D721Med (cell line): ENCODE measurements at regions not wholly inside any gene's neighbourhood (a gene's known extent, or its start where the extent isn't known, plus 50 kb on each side); places are given as distances from the start of the nearest gene placed in this dataset.

ENCODE experiments used
- DNase-seq: peaks from one replicate; pipeline ENCODE4 v3.0.0; 2011; ENCODE audit warnings: low spot score; ENCODE audit not compliant: insufficient read length
- FAIRE-seq: peaks from 2 replicates; lab custom pipeline; 2011; peaks lifted over from hg19 to GRCh38; lab: Jason Lieb, UNC
- CTCF ChIP-seq: IDR thresholded peaks from 2 replicates; pipeline ENCODE4 v1.5.1; 2012; ENCODE audit warnings: mild to moderate bottlenecking, control low read depth; ENCODE audit not compliant: insufficient read depth; ENCODE audit errors: missing control alignments

GRCh38 chr12:111287125-111287900 lies 81.6 kb downstream of the PHETA1 start:
- no peak for DNase-seq
- no peak for TF ChIP-seq CTCF
- FAIRE-seq, result no peak

- no peak for DNase-seq
- FAIRE-seq, result no peak
- TF ChIP-seq CTCF, result no peak
Measured at GRCh38 chr12:111285200-111285599, 83.7 kb downstream of the PHETA1 start.

GRCh38 chr12:111284709-111285108 lies 84.2 kb downstream of the PHETA1 start:
- no peak for TF ChIP-seq CTCF
- DNase-seq (no peak), FAIRE-seq (no peak)

GRCh38 chr12:111283966-111284365 lies 84.9 kb downstream of the PHETA1 start:
- TF ChIP-seq CTCF, result no peak
- DNase-seq (no peak), FAIRE-seq (no peak)

GRCh38 chr12:111283521-111283920 lies 85.4 kb downstream of the PHETA1 start:
- no peak for DNase-seq
- TF ChIP-seq CTCF, result no peak
- no peak for FAIRE-seq

- no peak for TF ChIP-seq CTCF
- DNase-seq (no peak), FAIRE-seq (no peak)
Measured at GRCh38 chr12:111277570-111277969, 91.3 kb downstream of the PHETA1 start.

GRCh38 chr12:111276146-111276545 lies 92.7 kb downstream of the PHETA1 start:
- no peak for TF ChIP-seq CTCF
- no peak for DNase-seq
- FAIRE-seq, result no peak
